Forelimb muscle (tissue), 1 donor: ENCODE measurements at regions not wholly inside any gene's neighbourhood (a gene's known extent, or its start where the extent isn't known, plus 50 kb on each side); places are given as distances from the start of the nearest gene placed in this dataset.
"Not testable (repeated sequence)": the region's sequence is repeated elsewhere in the genome, so short reads cannot be mapped to it uniquely, and the experiment has no call there.

ENCODE experiments used
- DNase-seq: peaks from one replicate; pipeline ENCODE4 v3.0.0-alpha.2; 2013; ENCODE audit warnings: low read depth

DNA sequence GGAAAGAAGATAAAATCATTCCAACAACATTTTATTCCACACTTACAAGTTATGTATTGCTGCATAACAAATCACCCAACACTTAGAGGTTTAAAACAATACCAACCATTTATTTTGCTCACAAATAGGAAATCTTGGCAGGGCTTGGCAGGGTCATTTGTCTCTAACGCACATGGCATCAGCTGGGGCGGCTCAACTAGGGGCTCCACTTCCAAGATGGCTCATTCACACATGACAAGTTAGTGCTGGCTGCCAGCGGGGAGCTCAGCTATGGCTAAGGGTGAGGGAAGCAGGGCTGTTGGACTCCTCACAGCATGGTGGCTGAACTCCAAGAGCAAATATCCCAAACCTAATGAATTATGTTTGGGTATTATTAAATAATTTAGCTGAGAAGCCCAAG, 377.0 kb downstream of the ZNF674 start:
- no peak for DNase-seq

DNA sequence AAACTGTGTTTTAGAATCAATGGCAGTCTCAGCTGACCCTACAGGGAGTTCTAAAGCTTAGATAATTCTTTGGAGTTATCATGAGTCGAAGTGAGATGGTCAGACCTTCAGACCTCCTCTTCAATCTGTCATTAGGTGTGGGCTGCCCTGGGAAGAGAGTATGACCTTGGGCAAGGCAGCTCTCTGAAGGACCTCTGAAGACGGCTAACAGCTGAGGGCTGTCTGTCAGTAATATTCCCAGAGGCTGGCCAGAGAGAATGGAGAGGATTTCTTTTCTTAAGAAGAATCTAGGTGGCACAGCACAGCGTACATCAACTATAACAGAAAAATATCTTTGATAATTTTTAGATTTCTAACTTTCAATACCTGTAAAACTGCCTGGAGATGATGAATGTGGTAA, 379.4 kb downstream of the ZNF674 start:
- no peak for DNase-seq

DNA sequence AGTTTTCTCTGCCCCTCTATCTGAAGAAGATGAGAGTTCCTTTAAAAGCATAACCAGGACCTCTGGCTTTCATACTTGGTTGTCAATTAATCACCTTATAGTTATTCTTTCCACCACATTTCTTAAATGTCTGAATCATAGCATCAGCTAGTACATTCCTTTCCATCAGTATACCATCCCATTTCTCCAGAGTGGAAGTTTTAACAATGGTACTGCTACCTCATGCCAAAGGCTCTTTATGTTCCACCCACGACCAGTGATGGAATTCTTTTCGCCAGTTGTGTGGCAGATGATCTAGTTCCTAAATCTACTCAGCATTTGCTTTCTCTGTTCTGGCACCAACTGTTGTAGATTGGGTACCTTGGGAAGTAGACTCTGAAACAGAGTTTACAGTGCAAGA, 379.8 kb downstream of the ZNF674 start:
- DNase-seq, result no peak

DNA sequence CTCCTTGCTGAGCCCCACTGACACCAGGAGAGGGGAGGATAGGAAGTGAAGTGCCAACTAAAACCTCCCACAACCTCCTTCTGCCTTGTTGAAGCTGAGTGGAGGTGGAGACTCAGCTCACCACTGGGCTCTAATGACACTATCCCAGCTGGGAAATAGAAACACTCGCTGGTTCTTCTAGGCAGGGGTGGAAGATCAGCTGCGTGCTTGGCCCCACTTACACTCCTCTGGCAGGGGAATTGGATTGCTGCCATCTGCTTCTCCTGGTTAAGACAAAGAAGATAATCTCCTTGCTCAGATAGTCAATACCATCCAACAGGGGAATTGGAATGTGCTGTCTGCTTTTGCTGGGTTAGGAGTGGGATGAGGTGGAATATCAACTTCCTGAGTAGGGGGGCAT, 392.5 kb downstream of the ZNF674 start:
- DNase-seq, result no peak

DNA sequence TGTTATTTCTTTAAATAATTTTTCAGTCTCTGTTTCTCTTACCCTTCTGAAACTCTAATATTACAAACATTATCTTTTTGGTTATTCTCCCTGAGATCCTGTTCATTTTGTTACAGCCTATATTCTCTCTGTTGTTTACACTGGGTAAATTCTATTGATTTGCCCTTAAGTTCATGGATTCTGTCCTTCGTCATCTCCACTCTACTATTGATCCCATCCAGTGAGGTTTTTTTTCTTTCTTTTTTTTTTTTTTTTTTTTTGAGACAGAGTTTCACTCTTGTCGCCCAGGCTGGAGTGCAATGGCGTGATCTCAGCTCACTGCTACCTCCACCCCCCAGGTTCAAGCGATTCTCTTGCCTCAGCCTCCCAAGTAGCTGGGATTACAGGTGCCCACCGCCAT, 393.9 kb downstream of the ZNF674 start:
- not testable (repeated sequence) for DNase-seq

DNA sequence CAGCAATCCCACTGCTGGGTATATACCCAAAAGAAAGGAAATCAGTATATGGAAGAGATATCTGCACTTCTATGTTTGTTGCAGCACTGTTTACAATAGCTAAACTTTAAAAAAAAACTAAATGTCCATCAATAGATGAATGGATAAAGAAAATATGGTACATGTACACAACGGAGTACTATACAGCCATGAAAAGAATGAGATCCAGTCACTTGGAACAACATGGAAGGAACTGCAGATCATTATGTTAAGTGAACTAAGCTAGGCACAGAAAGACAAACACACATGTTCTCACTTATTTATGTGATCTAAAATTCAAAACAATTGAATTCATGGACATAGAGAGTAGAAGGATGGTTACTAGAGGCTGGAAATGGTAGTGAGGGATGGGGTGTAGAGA, 400.7 kb downstream of the ZNF674 start:
- DNase-seq, result no peak

DNA sequence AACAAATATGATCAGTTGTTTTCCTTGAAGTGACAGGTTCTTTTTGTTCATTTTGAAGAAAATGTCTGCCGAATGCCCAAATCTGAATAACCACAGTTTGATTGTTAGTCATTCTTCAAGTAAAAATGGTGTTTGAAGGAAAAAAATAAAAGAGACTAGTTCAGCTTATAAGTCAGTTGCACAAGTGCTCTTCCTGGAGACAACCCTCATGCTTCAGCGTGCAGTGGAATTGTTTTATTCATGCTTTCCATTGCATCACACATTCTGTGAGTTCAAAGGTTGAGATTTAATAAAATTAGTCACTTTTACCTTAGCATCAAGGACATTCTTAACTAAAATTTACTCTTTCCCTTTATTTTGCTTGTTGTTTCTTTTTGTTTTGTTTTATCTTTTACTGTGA, 404.9 kb downstream of the ZNF674 start:
- no peak for DNase-seq

DNA sequence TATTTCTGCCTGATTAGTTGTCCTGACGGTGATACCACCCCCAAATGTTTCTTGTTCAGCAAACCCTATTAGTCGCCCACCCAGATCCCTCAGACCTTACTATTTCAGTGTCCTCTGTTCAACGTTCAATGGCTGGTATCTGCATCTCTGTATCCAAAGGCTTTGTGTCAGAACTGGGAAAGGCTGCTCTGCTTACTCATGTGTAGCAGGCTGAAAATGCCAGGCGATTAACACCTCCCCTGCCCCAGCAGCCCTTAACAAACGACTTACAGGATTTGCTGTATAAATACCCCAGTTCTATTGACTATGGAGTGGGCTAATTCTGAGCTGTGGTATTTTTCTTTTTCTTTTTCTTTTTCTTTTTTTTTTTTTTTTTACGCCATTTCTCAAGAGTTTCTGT, 415.0 kb downstream of the ZNF674 start:
- DNase-seq, result no peak

DNA sequence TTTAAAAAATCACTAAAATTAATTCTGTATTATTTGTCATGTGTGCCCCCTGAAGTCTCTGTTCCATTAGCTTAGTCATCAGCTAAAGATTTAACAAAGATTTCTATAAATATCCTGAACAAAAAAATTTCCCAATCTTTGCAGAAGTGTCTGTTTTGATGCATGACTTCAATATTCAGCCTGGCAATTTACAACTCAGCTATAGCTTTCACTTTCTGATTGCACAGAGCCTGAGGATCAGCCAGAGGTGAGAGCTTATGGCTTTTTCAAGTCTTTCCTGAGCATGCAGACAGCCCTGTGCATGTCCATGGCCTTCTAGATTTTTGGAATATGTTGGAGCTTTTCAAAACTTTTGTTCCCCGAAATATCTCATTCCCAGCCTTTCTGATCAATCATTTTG, 420.1 kb downstream of the ZNF674 start:
- DNase-seq, result no peak

DNA sequence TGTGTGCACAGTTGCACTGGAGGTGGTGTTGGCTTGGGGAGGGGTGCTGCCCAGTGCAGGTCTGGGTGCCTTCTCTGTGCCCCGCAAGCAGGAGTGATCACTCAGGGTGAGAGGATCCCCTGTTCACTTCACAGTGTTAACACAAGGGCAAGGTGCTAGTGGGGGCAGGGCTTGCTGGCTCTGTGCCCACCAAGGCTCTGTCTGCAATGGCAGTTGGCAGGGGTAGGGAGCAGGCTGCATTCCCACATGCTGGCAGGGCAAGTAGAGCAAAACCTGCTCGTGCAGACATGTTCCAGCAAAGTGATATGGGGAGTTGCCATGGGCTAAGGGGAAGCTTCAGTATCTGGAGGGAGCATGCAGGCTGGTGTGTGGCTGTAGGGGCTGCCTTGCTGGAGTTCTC, 428.0 kb downstream of the ZNF674 start:
- DNase-seq, result no peak

DNA sequence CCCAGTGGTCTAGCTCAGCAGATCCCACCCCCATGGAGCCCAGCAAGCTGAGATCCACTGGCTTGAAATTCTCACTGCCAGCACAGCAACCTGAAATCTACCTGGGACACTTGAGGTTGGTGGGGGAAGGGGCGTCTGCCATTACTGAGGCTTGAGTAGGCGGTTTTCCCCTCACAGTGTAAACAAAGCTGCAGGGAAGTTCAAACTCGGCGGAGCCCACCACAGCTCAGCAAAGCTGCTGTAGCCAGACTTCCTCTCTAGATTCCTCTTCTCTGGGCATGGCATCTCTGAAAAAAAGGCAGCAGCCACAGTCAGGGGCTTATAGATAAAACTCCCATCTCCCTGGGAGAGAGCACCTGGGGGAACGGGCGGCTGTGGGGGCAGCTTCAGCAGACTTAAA, 457.9 kb downstream of the ZNF674 start:
- DNase-seq, result not testable (repeated sequence)

DNA sequence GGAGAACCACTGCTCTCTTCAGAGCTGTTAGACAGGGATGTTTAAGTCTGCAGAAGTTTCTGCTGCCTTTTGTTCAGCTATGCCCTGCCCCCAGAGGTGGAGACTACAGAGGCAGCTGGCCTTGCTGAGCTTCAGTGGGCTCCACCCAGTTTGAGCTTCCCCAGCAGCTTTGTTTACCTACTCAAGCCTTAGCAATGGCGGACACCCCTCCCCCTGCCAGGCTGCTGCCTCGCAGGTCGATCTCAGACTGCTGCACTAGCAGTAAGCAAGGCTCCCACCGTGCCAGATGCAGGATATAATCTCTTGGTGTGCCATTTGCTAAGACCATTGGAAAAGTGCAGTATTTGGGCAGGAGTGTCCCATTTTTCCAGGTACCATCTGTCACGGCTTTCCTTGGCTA, 465.1 kb downstream of the ZNF674 start:
- not testable (repeated sequence) for DNase-seq

DNA sequence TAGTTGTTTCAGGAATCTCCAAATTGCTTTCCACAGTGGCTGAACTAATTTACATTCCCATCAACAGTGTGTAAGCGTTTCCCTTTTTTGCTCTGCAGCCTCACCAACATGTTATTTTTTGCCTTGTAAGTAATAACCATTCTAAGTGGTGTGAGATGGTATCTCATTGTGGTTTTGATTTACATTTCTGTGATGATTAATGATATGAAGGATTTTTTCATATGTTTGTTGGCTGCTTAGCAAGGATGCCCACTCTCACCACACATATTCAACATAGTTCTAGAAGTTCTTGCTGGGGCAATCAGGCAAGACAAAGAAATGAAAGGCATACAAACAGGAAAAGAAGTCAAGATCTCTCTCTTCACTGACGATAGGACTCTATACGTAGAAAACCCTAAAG, 472.4 kb downstream of the ZNF674 start:
- no peak for DNase-seq

DNA sequence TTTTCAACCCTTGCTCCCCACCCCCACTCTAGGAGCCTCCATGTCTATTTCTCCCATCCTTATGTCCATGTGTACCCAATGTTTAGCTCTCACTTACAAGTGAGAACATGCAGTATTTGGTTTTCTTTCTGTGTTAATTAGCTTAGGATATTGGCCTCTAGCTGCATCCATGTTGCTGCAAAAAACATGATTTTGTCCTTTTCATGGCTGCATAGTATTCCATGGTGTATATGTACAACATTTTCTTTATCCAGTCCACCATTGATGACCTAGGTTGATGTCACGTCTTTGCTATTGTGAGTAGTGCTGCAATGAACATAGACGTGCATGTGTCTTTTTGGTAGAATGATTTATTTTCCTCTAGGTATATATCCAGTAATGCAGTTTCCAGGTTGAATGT, 472.8 kb downstream of the ZNF674 start:
- no peak for DNase-seq

DNA sequence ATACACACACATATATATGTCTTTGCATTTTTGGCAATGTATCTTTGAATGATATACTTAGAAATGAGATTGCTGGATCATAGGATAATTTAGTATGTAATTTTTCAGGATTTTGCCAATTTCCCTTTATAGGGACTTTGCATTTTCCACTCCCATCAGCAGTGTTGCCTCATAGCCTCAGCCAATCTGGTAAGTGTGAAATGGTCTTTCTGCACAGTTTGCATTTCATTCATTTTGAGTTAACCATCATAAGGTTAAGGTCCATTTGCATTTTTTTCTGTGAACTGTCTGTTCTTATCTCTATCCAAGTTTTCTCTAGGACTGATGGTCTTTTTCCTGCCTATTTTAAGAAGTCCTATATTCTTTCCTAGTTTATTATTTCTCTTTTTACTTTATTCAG, 474.8 kb downstream of the ZNF674 start:
- no peak for DNase-seq

DNA sequence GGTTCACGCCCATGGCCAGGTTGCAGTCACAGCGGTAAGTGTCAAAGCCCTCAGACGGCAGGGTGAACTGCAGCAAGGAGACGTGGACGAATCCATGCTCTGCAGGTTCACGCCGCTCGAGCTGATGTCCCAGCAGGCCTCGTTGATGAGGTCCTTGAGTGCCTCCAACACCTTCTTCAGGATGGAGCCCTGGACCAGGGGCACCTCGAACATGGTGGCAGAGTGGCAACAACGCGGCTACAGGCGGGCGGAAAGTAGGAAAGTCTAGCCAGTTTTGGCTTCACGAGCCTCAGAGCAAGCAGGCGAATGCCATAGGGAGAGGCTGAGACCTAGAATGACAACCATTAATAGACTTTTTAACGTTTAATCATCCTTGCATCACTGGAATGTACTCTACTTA, 485.9 kb downstream of the ZNF674 start:
- DNase-seq, result no peak

DNA sequence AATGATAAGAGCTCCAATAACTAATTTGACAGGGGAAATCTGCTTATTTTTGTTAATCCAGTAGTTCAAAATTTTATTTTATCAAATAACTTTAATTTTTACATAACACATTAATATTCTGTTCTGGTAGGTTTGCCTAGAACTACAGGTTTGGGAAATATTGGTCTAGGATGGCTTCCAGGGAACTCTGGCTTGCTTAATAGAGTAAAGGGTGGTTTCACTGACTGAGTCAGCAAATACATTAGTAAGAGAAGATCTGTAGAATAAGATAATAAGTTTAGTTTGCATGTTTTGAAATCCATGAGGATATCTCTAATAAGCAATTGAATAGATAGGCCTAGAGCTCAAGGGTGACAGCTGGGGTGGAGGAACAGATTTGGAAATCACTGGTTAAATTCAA, 500.7 kb downstream of the ZNF674 start:
- no peak for DNase-seq

DNA sequence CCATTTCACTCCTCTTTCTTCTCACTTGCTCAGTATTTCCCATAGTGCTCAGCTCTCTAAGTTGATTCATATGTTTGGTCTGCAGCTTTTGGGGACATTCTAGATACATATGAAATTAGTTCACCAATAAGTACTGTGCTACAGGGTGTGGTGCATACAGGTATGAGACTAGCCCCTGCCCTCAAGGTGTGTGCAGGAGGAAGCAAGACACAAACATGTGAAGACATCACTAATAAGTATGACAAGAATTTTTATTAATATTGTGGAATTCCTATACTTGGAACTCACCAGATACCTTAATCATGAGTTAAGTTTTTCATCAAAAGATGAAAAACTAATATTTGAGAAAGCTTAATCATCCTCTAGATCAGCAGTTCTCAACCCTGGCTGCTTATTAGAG, 505.2 kb downstream of the ZNF674 start:
- no peak for DNase-seq

DNA sequence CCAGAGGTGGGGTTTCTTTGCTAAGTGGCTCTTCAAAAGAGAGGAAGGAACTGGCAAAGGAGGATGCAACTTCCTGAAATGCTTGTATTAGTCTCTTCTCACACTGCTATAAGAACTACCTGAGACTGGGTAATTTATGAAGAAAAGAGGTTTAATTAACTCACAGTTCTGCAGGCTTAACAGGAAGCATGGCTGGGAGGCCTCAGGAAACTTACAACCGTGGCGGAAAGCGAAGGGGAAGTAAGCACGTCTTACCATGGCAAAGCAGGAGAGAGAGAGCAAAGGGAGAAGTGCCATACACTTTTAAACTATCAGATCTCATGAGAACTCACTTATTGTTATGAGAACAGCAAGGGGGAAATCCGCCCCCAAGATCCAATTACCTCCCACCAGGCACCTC, 505.7 kb downstream of the ZNF674 start:
- no peak for DNase-seq

DNA sequence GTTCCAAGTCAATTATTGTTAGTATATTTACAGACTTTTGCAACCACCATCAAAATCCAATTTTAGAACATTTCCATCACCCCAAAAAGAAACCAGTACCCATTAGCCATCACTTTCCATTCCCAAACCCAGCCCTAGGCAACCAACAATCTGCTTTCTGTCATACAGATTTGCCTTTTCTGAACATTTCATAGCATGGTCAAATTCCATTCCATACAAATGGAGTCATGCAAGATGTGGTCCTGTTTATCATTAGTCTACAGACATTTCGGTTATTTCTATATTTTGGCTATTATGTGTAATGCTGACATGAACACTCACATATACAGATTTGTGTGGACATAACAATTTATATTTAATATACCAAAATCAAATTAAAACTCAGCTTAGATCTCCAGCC, 508.7 kb downstream of the ZNF674 start:
- no peak for DNase-seq

DNA sequence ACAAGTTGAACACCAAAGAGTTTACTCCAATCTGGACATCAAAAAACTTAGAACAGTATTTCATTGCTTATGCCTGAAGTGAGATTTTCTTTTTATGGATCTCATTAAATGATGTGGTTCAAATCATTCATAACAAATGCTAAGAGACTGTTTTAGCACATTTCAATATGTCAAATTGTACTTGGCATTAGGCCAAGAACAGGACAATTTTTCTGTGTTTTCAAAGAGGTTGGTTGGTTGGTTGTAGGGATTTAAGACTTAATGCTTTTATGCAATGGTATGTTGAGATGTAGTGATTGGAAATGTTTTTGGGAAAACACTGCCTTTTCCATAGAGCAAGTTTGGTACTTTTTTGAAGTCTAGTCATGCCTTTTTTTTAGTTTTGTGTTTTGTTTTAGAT, 510.4 kb downstream of the ZNF674 start:
- DNase-seq, result no peak

DNA sequence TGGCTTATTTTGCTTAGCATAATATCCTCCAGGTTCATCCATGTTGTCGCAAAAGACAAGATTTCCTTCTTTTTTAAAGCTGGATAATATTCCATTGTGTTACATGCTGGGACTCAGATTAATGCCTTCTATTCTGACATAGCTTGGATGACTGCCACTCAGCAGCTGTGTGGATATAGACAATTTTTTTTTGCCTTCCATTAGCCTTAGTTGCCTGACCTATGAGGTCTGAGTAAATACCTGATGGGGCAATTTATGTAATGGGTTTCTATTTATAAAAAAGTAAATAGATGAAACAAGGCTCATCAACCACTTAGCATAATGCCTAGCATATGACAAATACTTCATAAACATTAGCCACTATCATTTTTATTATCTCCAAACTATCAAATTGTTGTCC, 515.4 kb downstream of the ZNF674 start:
- no peak for DNase-seq

DNA sequence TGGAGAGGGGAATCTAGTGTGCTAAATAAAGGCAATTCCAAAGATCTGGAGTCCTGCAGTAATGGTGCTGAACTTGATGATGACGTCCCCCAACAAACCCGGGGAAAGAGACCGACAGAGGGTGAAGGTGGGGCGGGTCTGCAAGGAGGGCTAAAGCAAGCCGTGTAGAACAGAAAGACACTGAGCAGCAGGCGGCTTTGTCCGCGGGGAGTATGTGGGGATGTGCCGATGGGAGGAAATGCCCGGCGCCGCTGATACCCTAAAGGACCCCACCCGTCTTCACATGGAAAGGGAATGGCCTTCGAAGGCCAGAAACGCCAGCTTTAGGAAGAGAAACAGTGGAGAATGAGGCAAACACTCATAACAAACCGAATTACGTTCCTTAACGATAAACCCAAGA, 528.9 kb downstream of the ZNF674 start:
- DNase-seq, result no peak

DNA sequence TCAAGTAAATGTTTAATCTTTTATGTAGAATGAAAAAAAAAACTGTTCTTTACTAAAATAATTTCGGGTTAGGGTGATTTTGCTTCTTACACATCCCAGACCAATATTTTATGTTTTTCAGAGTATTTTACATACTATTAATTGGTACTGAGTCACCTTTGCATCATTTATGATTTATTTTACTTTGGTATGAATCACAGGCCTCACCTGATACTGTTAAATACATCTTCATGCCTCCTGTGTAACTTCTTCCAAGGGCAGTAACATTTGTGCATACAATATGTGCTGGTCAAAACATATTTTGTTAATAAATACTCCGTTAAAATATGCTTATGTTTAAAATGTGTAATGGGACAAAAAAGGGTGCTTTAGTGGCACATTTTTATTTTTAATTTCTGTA, 529.6 kb downstream of the ZNF674 start:
- no peak for DNase-seq
